ENCODE measurements at regions not wholly inside any gene's neighbourhood (a gene's known extent, or its start where the extent isn't known, plus 50 kb on each side); places are given as distances from the start of the nearest gene placed in this dataset.

DNA sequence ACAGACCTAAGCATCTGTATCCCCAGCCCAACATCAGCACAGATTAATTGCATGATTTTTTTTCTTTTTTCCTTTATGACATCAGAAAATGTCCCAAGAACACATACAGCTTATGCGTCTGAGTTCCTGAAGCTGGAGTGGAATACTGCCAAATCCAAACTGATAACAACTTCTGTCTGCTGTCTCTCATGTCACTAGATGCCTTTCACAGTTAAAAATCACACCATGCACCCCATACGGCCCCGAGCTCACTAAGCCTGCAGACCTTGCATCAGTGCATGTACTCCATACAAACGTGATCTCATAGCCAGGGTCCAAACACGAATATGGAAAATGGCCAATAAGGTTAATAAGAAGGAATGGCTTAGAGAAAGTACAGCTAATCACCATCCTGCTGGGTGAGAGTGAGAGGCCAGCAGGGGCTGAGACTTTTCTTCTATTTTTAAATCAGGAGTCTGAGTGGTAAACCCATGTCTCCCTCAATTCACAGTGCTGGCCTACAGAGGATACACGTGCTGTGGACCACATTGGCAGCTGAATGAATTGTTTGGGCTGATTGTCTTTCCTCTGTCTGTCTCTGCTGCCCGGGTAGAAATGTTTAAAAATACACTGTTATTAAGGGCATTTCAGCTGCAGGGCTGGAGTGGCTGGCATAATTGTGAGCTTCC, 350.6 kb upstream of the RAG2 start:
- Histone ChIP-seq H3K4me3 (ENCODE audit: extremely low read depth, insufficient read depth, low read length, poor library complexity, severe bottlenecking) (no peak overlapping the region), H3K36me3 (ENCODE audit: control insufficient read depth, insufficient read depth, low read length) (no peaks in the 10 kb centered on the region), H3K9me3 (ENCODE audit: control insufficient read depth, low read length) (no peaks in the 10 kb centered on the region), H3K4me1 (ENCODE audit: control insufficient read depth, insufficient read depth, low read length, poor library complexity, severe bottlenecking) (no peaks in the 10 kb centered on the region), H3K27ac (ENCODE audit: low read depth, low read length, severe bottlenecking) (peak overlapping the region; percentile 8)
- 81 to 87% methylated on average over 3 to 4 of the region's 7 CpGs for WGBS, 2 experiments (ENCODE audit: insufficient coverage in 2 of 2)

DNA sequence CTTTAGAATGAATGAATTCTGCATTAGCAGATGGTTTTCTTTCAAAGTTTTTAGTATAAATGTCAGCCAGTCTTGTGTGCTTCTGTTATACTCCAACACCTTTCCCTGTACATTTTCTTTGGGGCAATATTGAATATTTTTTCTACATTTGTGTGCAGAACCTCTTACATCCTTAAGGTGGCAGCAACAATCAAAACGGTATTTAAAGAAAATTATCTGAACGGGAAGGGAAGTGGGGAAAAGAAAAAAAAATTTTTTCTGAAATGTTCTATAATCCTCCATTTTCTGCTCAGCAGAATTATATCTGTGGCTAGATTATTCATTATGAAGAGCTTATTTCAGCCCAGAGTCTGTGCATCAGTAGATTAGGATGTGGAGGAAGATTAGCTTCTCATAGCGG, 347.3 kb upstream of the RAG2 start:
- H3K4me1 ChIP-seq (ENCODE audit: control insufficient read depth, insufficient read depth, low read length, poor library complexity, severe bottlenecking): no peaks in the 10 kb centered on the region
- H3K9me3 ChIP-seq (ENCODE audit: control insufficient read depth, low read length): no peaks in the 10 kb centered on the region
- no CpG with 5 or more reads among the region's 3 CpGs for WGBS, 2 experiments (ENCODE audit: insufficient coverage in 2 of 2)
- no peaks in the 10 kb centered on the region for H3K36me3 ChIP-seq (ENCODE audit: control insufficient read depth, insufficient read depth, low read length)
- H3K4me3 ChIP-seq (ENCODE audit: extremely low read depth, insufficient read depth, low read length, poor library complexity, severe bottlenecking): no peak overlapping the region
- no peak overlapping the region for H3K27ac ChIP-seq (ENCODE audit: low read depth, low read length, severe bottlenecking)

DNA sequence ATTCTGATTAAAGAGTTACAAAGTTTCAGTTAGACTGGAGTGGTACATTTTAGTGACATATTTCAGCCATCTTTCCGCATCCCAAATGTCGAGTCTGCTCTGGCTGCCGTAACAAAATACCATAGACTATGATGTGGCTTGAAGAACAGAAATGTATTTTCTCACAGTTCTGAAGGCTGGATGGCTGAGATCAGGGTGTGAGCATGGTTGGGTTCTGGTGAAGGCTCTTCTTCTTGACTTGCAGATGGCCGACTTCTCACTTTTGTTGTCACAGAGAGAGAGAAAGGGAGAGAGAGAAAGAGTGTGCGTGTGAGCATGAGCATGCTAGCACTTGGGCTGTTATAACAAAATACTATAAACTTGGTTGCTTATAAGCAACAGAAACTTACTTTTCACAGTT, 335.4 kb upstream of the RAG2 start:
- Histone ChIP-seq H3K4me3 (ENCODE audit: extremely low read depth, insufficient read depth, low read length, poor library complexity, severe bottlenecking) (no peak overlapping the region), H3K4me1 (ENCODE audit: control insufficient read depth, insufficient read depth, low read length, poor library complexity, severe bottlenecking) (no peaks in the 10 kb centered on the region)
- 95% methylated on average over 3 of the region's 5 CpGs; no CpG with 5 or more reads in 1 of the 2 experiments for WGBS, 2 experiments (ENCODE audit: insufficient coverage in 2 of 2)

DNA sequence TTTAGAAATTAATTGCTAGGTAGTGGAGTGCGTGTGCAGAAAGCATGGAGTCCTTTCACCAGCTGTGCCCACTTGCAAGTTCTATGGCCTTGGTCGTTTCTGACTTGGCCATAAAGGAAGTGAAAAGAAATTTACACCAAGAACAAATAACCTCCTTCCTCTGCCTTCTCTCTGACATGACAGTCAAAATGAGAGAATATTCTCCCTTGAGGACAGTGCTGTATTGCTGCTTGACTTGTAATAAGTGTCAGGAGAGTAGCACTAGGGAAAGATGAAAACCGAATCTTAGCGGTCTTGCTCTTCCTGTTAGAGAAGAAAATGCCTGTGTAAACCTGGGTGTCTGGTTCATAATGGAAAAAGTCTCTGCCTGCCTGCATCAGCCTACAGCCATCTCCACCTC, 333.1 kb upstream of the RAG2 start:
- 94 to 100% methylated on average over 2 of the region's 4 CpGs for WGBS, 2 experiments (ENCODE audit: insufficient coverage in 2 of 2)
- no peak overlapping the region for H3K4me3 ChIP-seq (ENCODE audit: extremely low read depth, insufficient read depth, low read length, poor library complexity, severe bottlenecking)
- no peaks in the 10 kb centered on the region for H3K9me3 ChIP-seq (ENCODE audit: control insufficient read depth, low read length)
- no peaks in the 10 kb centered on the region for H3K36me3 ChIP-seq (ENCODE audit: control insufficient read depth, insufficient read depth, low read length)
- no peaks in the 10 kb centered on the region for H3K4me1 ChIP-seq (ENCODE audit: control insufficient read depth, insufficient read depth, low read length, poor library complexity, severe bottlenecking)
- H3K27ac ChIP-seq (ENCODE audit: low read depth, low read length, severe bottlenecking): no peak overlapping the region

More for the DNA sequence above, 335.4 kb upstream of the RAG2 start:
- Histone ChIP-seq H3K9me3 (ENCODE audit: control insufficient read depth, low read length) (no peaks in the 10 kb centered on the region), H3K27ac (ENCODE audit: low read depth, low read length, severe bottlenecking) (no peak overlapping the region), H3K36me3 (ENCODE audit: control insufficient read depth, insufficient read depth, low read length) (no peaks in the 10 kb centered on the region)

DNA sequence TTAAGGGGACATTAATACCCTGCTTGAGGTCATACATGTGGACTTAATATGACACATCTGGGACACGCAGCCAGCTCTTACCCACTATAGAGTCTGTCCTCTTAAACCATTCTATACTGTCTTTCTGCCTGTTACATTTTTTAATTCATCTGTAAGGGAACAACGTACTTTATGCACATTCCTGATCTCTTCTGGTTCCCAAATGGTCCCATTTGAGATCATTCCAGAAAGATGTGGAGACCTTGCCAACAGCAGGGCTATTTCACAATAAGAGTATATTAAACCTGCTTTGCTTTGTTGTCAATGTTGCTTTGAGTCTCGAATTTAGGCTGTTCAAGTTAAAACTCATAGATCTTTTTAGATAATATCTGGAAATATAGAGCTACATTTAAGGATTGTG, 332.2 kb upstream of the RAG2 start:
- Histone ChIP-seq H3K4me1 (ENCODE audit: control insufficient read depth, insufficient read depth, low read length, poor library complexity, severe bottlenecking) (no peaks in the 10 kb centered on the region), H3K9me3 (ENCODE audit: control insufficient read depth, low read length) (no peaks in the 10 kb centered on the region), H3K27ac (ENCODE audit: low read depth, low read length, severe bottlenecking) (no peak overlapping the region), H3K4me3 (ENCODE audit: extremely low read depth, insufficient read depth, low read length, poor library complexity, severe bottlenecking) (no peak overlapping the region), H3K36me3 (ENCODE audit: control insufficient read depth, insufficient read depth, low read length) (no peaks in the 10 kb centered on the region)
- WGBS, 2 experiments (ENCODE audit: insufficient coverage in 2 of 2): 68 to 85% methylated on average over 2 of the region's 3 CpGs

DNA sequence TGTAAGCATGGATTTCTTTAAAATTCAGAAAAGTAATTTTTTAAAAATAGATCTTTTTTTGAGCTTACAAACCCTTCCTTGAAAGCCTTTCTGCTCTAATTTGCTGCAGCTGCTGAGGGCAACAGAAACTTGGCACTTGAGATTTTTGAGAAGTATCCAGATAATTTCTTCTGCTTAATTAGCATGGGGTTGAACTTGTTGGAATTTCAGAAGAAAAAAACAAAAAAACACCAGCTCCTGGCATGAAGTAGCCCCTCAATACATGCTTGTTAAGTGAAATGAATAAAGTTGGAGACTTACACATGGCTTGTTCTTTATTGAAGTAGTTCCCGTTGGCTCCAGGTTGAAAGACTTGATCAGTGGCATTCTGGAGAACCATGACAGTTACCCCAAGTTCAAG, 331.4 kb upstream of the RAG2 start:
- Histone ChIP-seq H3K4me3 (ENCODE audit: extremely low read depth, insufficient read depth, low read length, poor library complexity, severe bottlenecking) (no peak overlapping the region), H3K4me1 (ENCODE audit: control insufficient read depth, insufficient read depth, low read length, poor library complexity, severe bottlenecking) (no peaks in the 10 kb centered on the region), H3K27ac (ENCODE audit: low read depth, low read length, severe bottlenecking) (no peak overlapping the region), H3K9me3 (ENCODE audit: control insufficient read depth, low read length) (no peaks in the 10 kb centered on the region), H3K36me3 (ENCODE audit: control insufficient read depth, insufficient read depth, low read length) (no peaks in the 10 kb centered on the region)
- no CpG with 5 or more reads among the region's 1 CpG for WGBS, 2 experiments (ENCODE audit: insufficient coverage in 2 of 2)

DNA sequence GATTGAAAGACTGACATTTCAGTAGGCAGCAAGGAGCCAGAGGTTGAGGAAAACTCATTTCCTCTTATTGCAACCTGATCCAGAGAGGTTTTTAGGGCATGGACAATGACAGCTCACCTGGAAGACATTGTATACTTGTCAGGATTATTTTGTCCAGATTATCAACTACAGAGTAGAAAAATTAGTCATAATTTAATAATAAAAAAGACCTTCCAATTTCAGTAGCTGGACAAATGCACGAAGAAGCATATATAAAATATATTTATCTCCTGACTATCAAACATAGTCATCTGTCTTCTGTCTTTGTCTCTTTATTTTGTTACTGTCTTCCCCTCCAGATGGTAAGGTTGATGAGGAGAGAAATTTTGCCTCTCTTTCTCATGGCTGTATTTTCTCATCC, 330.6 kb upstream of the RAG2 start:
- no CpG with 5 or more reads among the region's 1 CpG for WGBS, 2 experiments (ENCODE audit: insufficient coverage in 2 of 2)
- Histone ChIP-seq H3K9me3 (ENCODE audit: control insufficient read depth, low read length) (no peaks in the 10 kb centered on the region), H3K27ac (ENCODE audit: low read depth, low read length, severe bottlenecking) (no peak overlapping the region), H3K4me1 (ENCODE audit: control insufficient read depth, insufficient read depth, low read length, poor library complexity, severe bottlenecking) (no peaks in the 10 kb centered on the region), H3K36me3 (ENCODE audit: control insufficient read depth, insufficient read depth, low read length) (no peaks in the 10 kb centered on the region), H3K4me3 (ENCODE audit: extremely low read depth, insufficient read depth, low read length, poor library complexity, severe bottlenecking) (no peak overlapping the region)

DNA sequence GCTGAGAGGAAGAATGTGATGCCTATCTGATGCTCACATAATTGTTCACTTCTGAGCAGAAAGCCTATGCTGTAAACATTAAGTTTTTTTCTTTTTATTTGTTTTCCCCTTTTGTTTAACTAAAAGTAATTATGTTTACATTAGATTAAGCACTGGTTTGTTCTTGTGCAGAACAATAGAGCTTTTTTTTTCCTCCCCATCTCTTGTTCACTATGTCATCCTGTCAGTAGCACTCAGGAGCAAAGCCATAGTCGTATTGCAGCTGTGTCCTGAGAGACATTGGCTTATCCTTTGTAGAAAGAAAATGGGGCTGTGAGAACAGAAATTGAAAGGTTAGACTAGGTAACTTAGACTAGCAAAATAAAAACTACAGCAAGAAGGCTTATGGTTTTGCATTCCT, 301.8 kb upstream of the RAG2 start:
- peak overlapping the region; percentile 31 for H3K27ac ChIP-seq (ENCODE audit: low read depth, low read length, severe bottlenecking)
- H3K9me3 ChIP-seq (ENCODE audit: control insufficient read depth, low read length): no peaks in the 10 kb centered on the region
- WGBS, 2 experiments (ENCODE audit: insufficient coverage in 2 of 2): no CpG with 5 or more reads among the region's 1 CpG
- no peaks in the 10 kb centered on the region for H3K4me1 ChIP-seq (ENCODE audit: control insufficient read depth, insufficient read depth, low read length, poor library complexity, severe bottlenecking)
- H3K36me3 ChIP-seq (ENCODE audit: control insufficient read depth, insufficient read depth, low read length): no peaks in the 10 kb centered on the region
- H3K4me3 ChIP-seq (ENCODE audit: extremely low read depth, insufficient read depth, low read length, poor library complexity, severe bottlenecking): no peak overlapping the region

DNA sequence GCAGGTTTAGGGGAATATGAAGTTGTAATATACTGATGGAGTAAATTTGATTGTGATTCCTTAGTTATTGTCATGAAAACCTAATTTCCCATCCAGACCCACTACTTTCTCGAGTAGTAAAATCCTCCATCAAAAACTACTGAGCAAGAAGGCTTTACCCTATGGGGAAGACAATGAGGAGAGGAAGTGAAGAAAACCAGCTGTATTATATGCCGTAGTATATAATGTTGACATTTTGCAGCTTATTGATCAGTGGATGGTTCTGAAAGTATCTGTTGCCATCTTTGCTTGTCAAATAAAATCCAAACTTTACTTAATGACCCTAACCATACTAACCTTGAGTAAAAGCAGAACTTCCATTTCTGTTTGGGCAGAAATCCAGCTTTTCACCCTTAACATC, 292.8 kb upstream of the RAG2 start:
- Histone ChIP-seq H3K4me3 (ENCODE audit: extremely low read depth, insufficient read depth, low read length, poor library complexity, severe bottlenecking) (no peak overlapping the region), H3K27ac (ENCODE audit: low read depth, low read length, severe bottlenecking) (no peak overlapping the region), H3K9me3 (ENCODE audit: control insufficient read depth, low read length) (no peaks in the 10 kb centered on the region), H3K4me1 (ENCODE audit: control insufficient read depth, insufficient read depth, low read length, poor library complexity, severe bottlenecking) (no peaks in the 10 kb centered on the region), H3K36me3 (ENCODE audit: control insufficient read depth, insufficient read depth, low read length) (no peaks in the 10 kb centered on the region)
- WGBS, 2 experiments (ENCODE audit: insufficient coverage in 2 of 2): no CpG with 5 or more reads among the region's 2 CpGs

DNA sequence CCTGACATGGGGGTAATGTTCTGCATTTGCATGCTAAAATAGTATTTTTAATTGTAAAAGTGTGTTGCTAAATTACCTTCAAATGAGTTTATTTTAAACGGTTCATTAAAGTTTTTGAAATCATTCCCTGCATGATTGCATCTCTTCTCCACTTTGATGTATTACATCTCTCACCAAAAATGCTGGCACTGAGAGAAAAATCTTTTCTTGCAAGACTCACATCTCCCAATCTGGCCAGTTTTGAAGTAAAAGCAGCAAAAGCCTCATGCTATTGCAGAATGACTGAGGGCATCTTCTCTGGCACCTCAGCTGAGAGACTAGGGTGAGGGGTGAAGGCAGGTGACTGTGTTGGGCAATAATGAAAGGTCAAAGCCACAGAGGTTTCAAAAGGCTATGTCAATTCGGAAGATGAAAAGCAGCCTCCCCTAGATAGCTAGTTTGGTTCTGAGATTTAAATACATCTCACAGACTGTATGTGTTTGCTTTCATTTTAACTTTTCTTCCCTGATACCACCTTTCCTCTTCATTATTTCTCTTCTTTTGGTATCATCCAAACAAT, 292.2 kb upstream of the RAG2 start:
- Histone ChIP-seq H3K27ac (ENCODE audit: low read depth, low read length, severe bottlenecking) (no peak overlapping the region), H3K4me3 (ENCODE audit: extremely low read depth, insufficient read depth, low read length, poor library complexity, severe bottlenecking) (no peak overlapping the region), H3K4me1 (ENCODE audit: control insufficient read depth, insufficient read depth, low read length, poor library complexity, severe bottlenecking) (no peaks in the 10 kb centered on the region), H3K36me3 (ENCODE audit: control insufficient read depth, insufficient read depth, low read length) (no peaks in the 10 kb centered on the region), H3K9me3 (ENCODE audit: control insufficient read depth, low read length) (no peaks in the 10 kb centered on the region)
- no CpG with 5 or more reads among the region's 2 CpGs for WGBS, 2 experiments (ENCODE audit: insufficient coverage in 2 of 2)

DNA sequence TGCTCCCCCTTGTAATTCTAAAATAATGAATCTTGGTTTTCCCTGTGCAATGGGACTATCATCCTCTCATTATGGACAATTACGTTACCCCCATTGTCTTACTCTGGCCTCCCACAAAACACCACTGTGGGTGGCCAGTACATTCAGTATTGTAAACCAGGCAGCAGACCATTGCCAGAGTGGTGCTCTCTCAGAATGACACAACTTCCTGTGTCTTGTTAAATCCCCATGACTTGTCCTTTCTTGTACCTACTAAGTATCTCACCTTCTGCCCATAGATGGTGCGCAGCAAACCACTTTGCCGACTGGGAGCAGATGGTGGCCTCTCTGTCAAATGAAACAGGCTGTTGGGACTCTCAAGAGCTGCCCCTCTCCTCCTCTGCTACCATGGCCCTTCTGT, 287.1 kb upstream of the RAG2 start:
- H3K4me3 ChIP-seq (ENCODE audit: extremely low read depth, insufficient read depth, low read length, poor library complexity, severe bottlenecking): no peak overlapping the region
- 75 to 96% methylated on average over 3 of the region's 3 CpGs for WGBS, 2 experiments (ENCODE audit: insufficient coverage in 2 of 2)
- H3K27ac ChIP-seq (ENCODE audit: low read depth, low read length, severe bottlenecking): no peak overlapping the region
- no peaks in the 10 kb centered on the region for H3K4me1 ChIP-seq (ENCODE audit: control insufficient read depth, insufficient read depth, low read length, poor library complexity, severe bottlenecking)
- no peaks in the 10 kb centered on the region for H3K36me3 ChIP-seq (ENCODE audit: control insufficient read depth, insufficient read depth, low read length)
- no peaks in the 10 kb centered on the region for H3K9me3 ChIP-seq (ENCODE audit: control insufficient read depth, low read length)
